Brain microvascular endothelial cell (primary cell): ENCODE measurements at regions not wholly inside any gene's neighbourhood (a gene's known extent, or its start where the extent isn't known, plus 50 kb on each side); places are given as distances from the start of the nearest gene placed in this dataset.

Experiments used
- DNase-seq: peaks from one replicate; pipeline ENCODE4 v3.0.0-alpha.2; 2020
- H3K27ac ChIP-seq: fragments of 250-450 bp; sonication (Bioruptor Pico); 2 replicates; pipeline ENCODE4 v1.5.1; 2020; ENCODE audit warnings: mild to moderate bottlenecking, moderate library complexity
- H3K27me3 ChIP-seq: fragments of 250-450 bp; sonication (Bioruptor Pico); replicated peaks from 2 replicates; pipeline ENCODE4 v1.5.1; 2020; ENCODE audit warnings: mild to moderate bottlenecking
- H3K36me3 ChIP-seq: fragments of 250-450 bp; sonication (Bioruptor Pico); replicated peaks from 2 replicates; pipeline ENCODE4 v1.5.1; 2020; ENCODE audit warnings: mild to moderate bottlenecking
- H3K4me3 ChIP-seq: 2 replicates; pipeline ENCODE4 v1.5.1; 2011; ENCODE audit warnings: low read depth, mild to moderate bottlenecking, control low read depth, low read length, moderate library complexity
- CTCF ChIP-seq: IDR thresholded peaks from 2 replicates; pipeline ENCODE4 v1.5.1; 2011; ENCODE audit warnings: low read depth, mild to moderate bottlenecking, moderate library complexity, low read length, control low read depth, inconsistent platforms; ENCODE audit errors: missing control alignments
- in situ Hi-C: cut with HindIII; loops from 2 replicates; pipeline ENCODE4 v1.10.0; 2017; ENCODE audit warnings: low sequenced_read_pairs, low pct_ligation_motif_present

GRCh38 chr1:187185389-187185788 lies 356.6 kb downstream of the PLA2G4A start:
- Histone ChIP-seq H3K4me3 (no peak overlapping the region), H3K36me3 (no peaks in the 10 kb centered on the region), H3K27ac (no peak overlapping the region), H3K27me3 (no peaks in the 10 kb centered on the region)
- TF ChIP-seq CTCF, result no peak
- no peak for DNase-seq
- in situ Hi-C loops, result no loop called here

- DNase-seq, result no peak
- in situ Hi-C loops, result no loop called here
- no peak overlapping the region for H3K4me3 ChIP-seq
- no peaks in the 10 kb centered on the region for H3K36me3 ChIP-seq
- no peaks in the 10 kb centered on the region for H3K27me3 ChIP-seq
- no peak overlapping the region for H3K27ac ChIP-seq
- no peak for TF ChIP-seq CTCF
Observed at GRCh38 chr1:187197685-187198084, 368.9 kb downstream of the PLA2G4A start.

GRCh38 chr1:187203257-187203656 lies 374.5 kb downstream of the PLA2G4A start:
- Histone ChIP-seq H3K36me3 (no peaks in the 10 kb centered on the region), H3K27me3 (no peaks in the 10 kb centered on the region), H3K4me3 (no peak overlapping the region), H3K27ac (no peak overlapping the region)
- DNase-seq, result peak; percentile 12
- in situ Hi-C loops, result no loop called here
- no peak for TF ChIP-seq CTCF

- H3K27me3 ChIP-seq, result no peaks in the 10 kb centered on the region
- no peak for DNase-seq
- no peaks in the 10 kb centered on the region for H3K36me3 ChIP-seq
- no peak overlapping the region for H3K4me3 ChIP-seq
- in situ Hi-C loops, result no loop called here
- no peak overlapping the region for H3K27ac ChIP-seq
- TF ChIP-seq CTCF, result no peak
Observed at GRCh38 chr1:187212377-187212776, 383.6 kb downstream of the PLA2G4A start.

- DNase-seq, result no peak
- no peak overlapping the region for H3K4me3 ChIP-seq
- no peak overlapping the region for H3K27ac ChIP-seq
- no peak for TF ChIP-seq CTCF
- H3K27me3 ChIP-seq, result no peaks in the 10 kb centered on the region
- no peaks in the 10 kb centered on the region for H3K36me3 ChIP-seq
- in situ Hi-C loops, result no loop called here
Observed at GRCh38 chr1:187226396-187226795, 397.6 kb downstream of the PLA2G4A start.

- in situ Hi-C loops, result no loop called here
- Histone ChIP-seq H3K27ac (no peak overlapping the region), H3K36me3 (no peaks in the 10 kb centered on the region), H3K27me3 (no peaks in the 10 kb centered on the region), H3K4me3 (no peak overlapping the region)
- no peak for DNase-seq
- no peak for TF ChIP-seq CTCF
Observed at GRCh38 chr1:187228790-187229189, 400.0 kb downstream of the PLA2G4A start.
